Activated CD4-positive, alpha-beta T cell treated with anti-CD3 and anti-CD28 coated beads, Interleukin-2, amount 10 ng/mL, durations not matched to agents 24 days and 14 days (primary cell): ENCODE measurements at regions not wholly inside any gene's neighbourhood (a gene's known extent, or its start where the extent isn't known, plus 50 kb on each side); places are given as distances from the start of the nearest gene placed in this dataset.
"Not testable (repeated sequence)": the region's sequence is repeated elsewhere in the genome, so short reads cannot be mapped to it uniquely, and the experiment has no call there.

Source experiments
- DNase-seq: peaks from one replicate; pipeline ENCODE4 v3.0.0; 2022
- H3K27ac Mint-ChIP-seq: one replicate; pipeline ENCODE4 v1.8.0; 2022; ENCODE audit warnings: mild to moderate bottlenecking, mixed read lengths
- H3K27me3 Mint-ChIP-seq: one replicate; pipeline ENCODE4 v1.8.0; 2022; ENCODE audit warnings: mixed read lengths
- H3K36me3 Mint-ChIP-seq: one replicate; pipeline ENCODE4 v1.8.0; 2022; ENCODE audit warnings: low read depth, mild to moderate bottlenecking, mixed read lengths
- H3K4me1 Mint-ChIP-seq: one replicate; pipeline ENCODE4 v1.8.0; 2021; ENCODE audit warnings: mixed read lengths
- H3K4me3 Mint-ChIP-seq: one replicate; pipeline ENCODE4 v1.8.0; 2022; ENCODE audit warnings: mild to moderate bottlenecking, moderate library complexity, mixed read lengths
- H3K9me3 Mint-ChIP-seq: one replicate; pipeline ENCODE4 v1.8.0; 2021; ENCODE audit warnings: mixed read lengths
- intact Hi-C: fragments of 100-400 bp; cut with micrococcal nuclease; formaldehyde crosslinking; loops from one replicate; pipeline ENCODE4 v1.15.1; 2023

DNA sequence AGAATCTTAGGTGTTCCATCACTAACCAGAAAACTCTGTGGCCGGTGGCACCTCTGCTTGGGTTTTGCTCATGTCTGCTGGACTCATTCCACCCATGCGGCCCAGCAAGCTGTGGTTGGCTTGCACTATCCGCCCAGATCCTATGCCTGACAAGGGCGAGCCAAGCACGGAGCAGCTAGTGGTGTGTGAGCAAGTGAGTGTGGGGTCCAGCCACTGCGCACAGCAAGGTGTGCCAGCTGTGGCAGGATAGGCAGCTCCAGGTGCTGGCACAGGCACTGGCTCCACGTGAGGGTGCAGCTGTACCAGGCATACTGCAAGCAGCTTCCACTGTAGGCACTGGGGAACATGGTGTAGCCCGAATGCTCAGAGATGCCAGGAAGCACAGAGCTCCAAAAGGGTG lies 813.7 kb upstream of the CNTN5 start:
- H3K9me3 Mint-ChIP-seq = no peaks in the 10 kb centered on the region
- no peak overlapping the region for H3K27ac Mint-ChIP-seq
- H3K4me1 Mint-ChIP-seq = no peaks in the 10 kb centered on the region
- no peaks in the 10 kb centered on the region for H3K36me3 Mint-ChIP-seq
- intact Hi-C loops = no loop called here
- DNase-seq = no peak
- no peaks in the 10 kb centered on the region for H3K27me3 Mint-ChIP-seq
- no peak overlapping the region for H3K4me3 Mint-ChIP-seq

DNA sequence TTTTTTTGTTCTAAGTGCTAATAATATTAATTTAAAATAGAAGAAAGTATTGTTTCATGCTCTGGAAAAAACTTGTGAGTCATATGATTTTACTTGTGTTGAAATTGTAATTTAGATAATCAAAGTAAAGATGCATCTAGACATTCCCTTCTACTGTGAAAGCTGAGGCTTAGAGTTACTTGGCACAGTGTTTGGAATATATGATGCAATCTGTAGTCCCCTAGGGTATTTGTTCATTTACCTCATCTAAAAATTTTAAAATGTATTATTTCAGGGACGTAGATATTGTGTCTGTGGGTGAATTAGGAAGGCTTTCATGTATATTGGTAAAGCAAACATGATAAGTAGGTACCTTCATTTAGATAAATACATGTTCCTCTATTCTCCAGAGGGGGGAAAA lies 793.5 kb upstream of the CNTN5 start:
- intact Hi-C loops = no loop called here
- Mint-ChIP-seq H3K36me3 (no peaks in the 10 kb centered on the region), H3K4me3 (no peak overlapping the region), H3K27me3 (no peaks in the 10 kb centered on the region), H3K9me3 (no peaks in the 10 kb centered on the region), H3K27ac (no peak overlapping the region), H3K4me1 (no peaks in the 10 kb centered on the region)
- DNase-seq = no peak

DNA sequence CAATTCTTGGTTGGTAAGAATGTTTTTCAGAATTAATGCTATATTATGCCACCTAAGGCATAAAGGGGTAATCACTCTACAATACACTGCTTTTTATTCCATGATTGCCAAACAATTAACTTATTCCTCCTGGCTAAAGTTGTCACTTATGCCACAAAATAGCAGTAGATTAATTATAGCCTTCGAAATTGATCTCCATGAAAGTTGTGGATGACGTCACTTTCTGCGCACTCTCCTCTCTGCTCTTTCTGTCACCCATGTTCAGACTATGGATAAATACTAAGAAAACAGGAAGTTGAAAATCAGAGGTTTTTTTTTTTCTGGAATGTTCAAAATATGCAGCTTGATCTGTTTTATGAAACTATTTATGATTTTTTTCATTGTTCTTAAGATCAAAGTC lies 790.1 kb upstream of the CNTN5 start:
- H3K36me3 Mint-ChIP-seq = no peaks in the 10 kb centered on the region
- no peak overlapping the region for H3K27ac Mint-ChIP-seq
- H3K27me3 Mint-ChIP-seq = no peaks in the 10 kb centered on the region
- H3K4me3 Mint-ChIP-seq = no peak overlapping the region
- H3K9me3 Mint-ChIP-seq = no peaks in the 10 kb centered on the region
- DNase-seq = no peak
- intact Hi-C loops = no loop called here
- H3K4me1 Mint-ChIP-seq = no peaks in the 10 kb centered on the region

DNA sequence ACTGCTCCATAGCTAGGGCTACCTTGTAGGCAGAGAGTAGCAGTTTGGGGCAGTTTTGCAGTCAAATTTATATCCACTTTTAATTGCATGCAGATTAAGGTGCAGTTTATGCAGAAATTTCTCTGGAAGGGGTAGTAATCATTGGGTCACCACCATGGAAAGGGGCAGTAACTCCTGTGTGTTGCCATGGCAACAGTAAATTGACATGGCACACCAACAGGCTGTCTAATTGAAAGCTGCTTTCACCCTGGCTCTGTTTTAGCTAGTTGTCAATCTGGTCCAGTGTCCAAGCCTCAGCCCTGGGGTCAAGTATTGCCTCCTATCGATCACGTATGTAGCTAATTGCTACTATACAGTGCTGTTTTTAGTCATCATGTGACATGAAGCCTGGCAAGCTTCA lies 786.1 kb upstream of the CNTN5 start:
- no peak for DNase-seq
- no peaks in the 10 kb centered on the region for H3K36me3 Mint-ChIP-seq
- H3K27me3 Mint-ChIP-seq = no peaks in the 10 kb centered on the region
- no peak overlapping the region for H3K4me3 Mint-ChIP-seq
- intact Hi-C loops = no loop called here
- H3K9me3 Mint-ChIP-seq = no peaks in the 10 kb centered on the region
- no peaks in the 10 kb centered on the region for H3K4me1 Mint-ChIP-seq
- H3K27ac Mint-ChIP-seq = no peak overlapping the region

GRCh38 chr11:98243897-98244296 lies 776.9 kb upstream of the CNTN5 start:
- Mint-ChIP-seq H3K27me3 (no peaks in the 10 kb centered on the region), H3K27ac (no peak overlapping the region), H3K4me1 (no peaks in the 10 kb centered on the region), H3K4me3 (no peak overlapping the region), H3K9me3 (peaks cover 3% of the 10 kb centered on the region), H3K36me3 (no peaks in the 10 kb centered on the region)
- DNase-seq = no peak
- intact Hi-C loops = no loop called here

DNA sequence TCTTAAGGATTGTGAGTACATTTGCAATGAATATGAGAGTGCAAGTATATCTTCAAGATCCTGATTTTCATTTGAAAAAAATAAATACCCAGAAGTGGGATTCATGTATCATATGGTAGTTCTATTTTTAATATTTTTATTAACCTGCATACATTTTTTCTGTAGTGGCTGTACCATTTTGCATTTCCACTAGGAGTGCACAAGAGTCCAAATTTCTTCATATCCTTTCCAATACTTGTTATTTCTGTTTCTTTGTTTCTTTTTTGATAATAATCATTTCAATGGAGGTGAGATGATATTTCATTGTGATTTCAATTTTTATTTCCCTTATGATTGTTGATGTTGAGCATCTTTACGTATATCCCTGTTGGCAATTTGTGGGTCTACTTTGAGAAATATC lies 759.8 kb upstream of the CNTN5 start:
- no peaks in the 10 kb centered on the region for H3K4me1 Mint-ChIP-seq
- H3K27me3 Mint-ChIP-seq = no peaks in the 10 kb centered on the region
- DNase-seq = no peak
- intact Hi-C loops = no loop called here
- no peak overlapping the region for H3K4me3 Mint-ChIP-seq
- H3K9me3 Mint-ChIP-seq = peaks cover 4% of the 10 kb centered on the region
- H3K36me3 Mint-ChIP-seq = no peaks in the 10 kb centered on the region
- H3K27ac Mint-ChIP-seq = no peak overlapping the region

- no peaks in the 10 kb centered on the region for H3K27me3 Mint-ChIP-seq
Measured at GRCh38 chr11:98277251-98277912, 743.4 kb upstream of the CNTN5 start.

DNA sequence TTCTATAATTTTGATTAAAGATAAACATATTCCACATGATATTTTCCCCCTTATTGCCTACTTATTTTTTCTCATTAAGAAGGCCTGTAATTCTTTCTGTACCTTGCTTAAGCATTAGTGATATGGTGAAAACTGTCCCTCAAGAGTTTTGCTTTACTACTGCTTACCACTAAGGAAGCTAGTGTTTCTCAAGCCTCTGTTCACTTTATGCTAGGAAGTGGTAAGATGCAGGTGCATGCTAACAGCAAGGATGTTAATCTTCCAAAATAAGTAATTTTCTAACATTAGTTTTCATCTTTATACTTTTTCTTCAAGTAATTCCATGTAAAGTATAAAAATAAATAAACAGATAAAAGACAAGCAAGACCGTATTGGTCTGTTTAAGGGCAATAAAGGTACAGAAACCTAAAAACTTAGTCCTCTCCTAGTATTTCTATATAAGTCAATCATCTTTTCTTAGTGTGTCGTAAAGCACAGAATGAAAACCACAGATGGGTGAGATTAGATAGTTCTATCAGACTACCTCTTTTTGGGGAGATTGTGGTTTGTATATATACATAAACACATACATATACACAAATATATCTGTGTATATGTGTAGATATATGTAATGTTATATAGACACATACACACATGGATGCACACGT lies 731.0 kb upstream of the CNTN5 start:
- Mint-ChIP-seq H3K4me3 (no peak overlapping the region), H3K27ac (no peak overlapping the region), H3K4me1 (no peaks in the 10 kb centered on the region), H3K9me3 (no peaks in the 10 kb centered on the region), H3K36me3 (no peaks in the 10 kb centered on the region), H3K27me3 (no peaks in the 10 kb centered on the region)
- DNase-seq = no peak
- intact Hi-C loops = no loop called here

More at GRCh38 chr11:98277251-98277912, 743.4 kb upstream of the CNTN5 start:
- no peak overlapping the region for H3K27ac Mint-ChIP-seq
- no peaks in the 10 kb centered on the region for H3K4me1 Mint-ChIP-seq
- H3K9me3 Mint-ChIP-seq = peaks cover 3% of the 10 kb centered on the region
- no peak overlapping the region for H3K4me3 Mint-ChIP-seq
- no peaks in the 10 kb centered on the region for H3K36me3 Mint-ChIP-seq
- intact Hi-C loops = no loop called here
- DNase-seq = no peak

GRCh38 chr11:98296091-98296880 lies 724.5 kb upstream of the CNTN5 start:
- no peaks in the 10 kb centered on the region for H3K9me3 Mint-ChIP-seq
- no peak for DNase-seq
- no peak overlapping the region for H3K27ac Mint-ChIP-seq
- no peaks in the 10 kb centered on the region for H3K4me1 Mint-ChIP-seq
- no peaks in the 10 kb centered on the region for H3K27me3 Mint-ChIP-seq
- no peaks in the 10 kb centered on the region for H3K36me3 Mint-ChIP-seq
- intact Hi-C loops = no loop called here
- H3K4me3 Mint-ChIP-seq = peak overlapping the region; percentile 5

GRCh38 chr11:98300719-98301118 lies 720.0 kb upstream of the CNTN5 start:
- DNase-seq = no peak
- no peaks in the 10 kb centered on the region for H3K36me3 Mint-ChIP-seq
- H3K27me3 Mint-ChIP-seq = no peaks in the 10 kb centered on the region
- no peak overlapping the region for H3K4me3 Mint-ChIP-seq
- intact Hi-C loops = no loop called here
- no peaks in the 10 kb centered on the region for H3K4me1 Mint-ChIP-seq
- no peak overlapping the region for H3K27ac Mint-ChIP-seq
- no peaks in the 10 kb centered on the region for H3K9me3 Mint-ChIP-seq

DNA sequence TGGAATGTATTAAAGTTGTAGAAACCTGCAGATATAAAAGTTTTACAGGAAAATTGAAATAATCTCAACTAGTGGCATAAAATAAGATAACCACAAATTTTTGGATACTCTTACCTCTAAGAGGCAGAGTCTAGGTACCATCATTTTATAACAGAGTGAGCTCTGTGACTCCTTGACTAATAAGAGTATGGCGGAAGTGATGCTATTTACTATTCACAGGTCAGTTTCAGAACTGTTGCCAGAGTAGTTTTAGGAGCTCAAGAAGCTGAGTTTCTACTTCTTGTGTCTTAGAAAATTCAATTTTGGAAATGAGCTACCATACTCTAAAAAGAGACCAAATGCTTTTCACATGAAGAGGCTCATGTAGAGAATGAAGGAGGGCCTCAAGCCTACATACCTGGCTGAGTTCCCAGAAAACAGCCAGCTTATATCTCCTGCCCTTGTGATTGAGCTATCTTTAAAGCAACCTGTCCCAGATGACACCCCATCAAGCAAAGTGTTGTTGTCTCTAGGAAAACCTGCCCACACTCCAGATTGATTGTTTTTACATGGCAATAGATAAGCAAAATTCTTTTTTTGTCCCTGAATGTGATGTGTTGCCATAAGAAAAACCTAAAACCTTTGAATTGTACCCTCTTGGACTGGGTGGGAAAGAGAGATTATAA lies 712.8 kb upstream of the CNTN5 start:
- Mint-ChIP-seq H3K4me1 (no peaks in the 10 kb centered on the region), H3K9me3 (peaks cover 3% of the 10 kb centered on the region), H3K36me3 (no peaks in the 10 kb centered on the region), H3K27me3 (no peaks in the 10 kb centered on the region), H3K27ac (no peak overlapping the region), H3K4me3 (no peak overlapping the region)
- no peak for DNase-seq
- intact Hi-C loops = no loop called here

- H3K27ac Mint-ChIP-seq, H3K36me3 Mint-ChIP-seq, H3K4me3 Mint-ChIP-seq, H3K4me1 Mint-ChIP-seq, H3K9me3 Mint-ChIP-seq, H3K27me3 Mint-ChIP-seq, intact Hi-C loops, DNase-seq: not testable (repeated sequence)
Measured at GRCh38 chr11:98330306-98330705, 690.4 kb upstream of the CNTN5 start.

DNA sequence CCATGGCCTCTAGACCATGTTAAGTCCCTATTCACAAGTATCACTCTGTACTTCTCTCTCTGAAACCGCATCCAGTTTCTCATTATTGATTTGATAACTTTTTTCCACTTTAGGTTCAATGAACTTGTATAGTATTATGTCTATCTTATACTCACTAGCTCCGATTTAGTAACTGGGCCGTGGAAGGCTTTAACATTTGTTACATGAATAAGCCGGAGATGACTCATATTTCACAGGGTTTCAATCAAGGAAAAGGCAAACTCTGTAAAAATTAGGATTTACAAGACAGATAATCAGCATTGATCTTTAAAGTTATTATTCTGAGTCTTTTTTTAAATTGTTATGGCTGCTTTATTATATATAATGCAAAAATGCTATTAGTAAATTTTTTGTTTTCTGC lies 662.2 kb upstream of the CNTN5 start:
- Mint-ChIP-seq H3K27me3 (no peaks in the 10 kb centered on the region), H3K27ac (no peak overlapping the region), H3K4me3 (no peak overlapping the region), H3K36me3 (no peaks in the 10 kb centered on the region), H3K9me3 (peaks cover 3% of the 10 kb centered on the region), H3K4me1 (no peaks in the 10 kb centered on the region)
- DNase-seq = no peak
- intact Hi-C loops = no loop called here

- no peaks in the 10 kb centered on the region for H3K27me3 Mint-ChIP-seq
Measured at GRCh38 chr11:98365190-98365589, 655.6 kb upstream of the CNTN5 start.

More at GRCh38 chr11:98365190-98365589, 655.6 kb upstream of the CNTN5 start:
- H3K9me3 Mint-ChIP-seq = no peaks in the 10 kb centered on the region
- H3K36me3 Mint-ChIP-seq = no peaks in the 10 kb centered on the region
- H3K4me1 Mint-ChIP-seq = no peaks in the 10 kb centered on the region
- intact Hi-C loops = no loop called here
- H3K4me3 Mint-ChIP-seq = no peak overlapping the region
- H3K27ac Mint-ChIP-seq = no peak overlapping the region
- no peak for DNase-seq
